Stimulated activated CD4-positive, alpha-beta T cell treated with anti-CD3 and anti-CD28 coated beads, Interleukin-12 subunit alpha, Interleukin-12 subunit beta, amount 100 ng/mL, for 4 hours (primary cell): ENCODE measurements at regions not wholly inside any gene's neighbourhood (a gene's known extent, or its start where the extent isn't known, plus 50 kb on each side); places are given as distances from the start of the nearest gene placed in this dataset.
"Not testable (repeated sequence)": the region's sequence is repeated elsewhere in the genome, so short reads cannot be mapped to it uniquely, and the experiment has no call there.

Experiments
- DNase-seq: peaks from one replicate; pipeline ENCODE4 v3.0.0-alpha.2; 2020

GRCh38 chr6:155628306-155628705, 172.7 kb upstream of the NOX3 start:
- peak; percentile 17 for DNase-seq

GRCh38 chr6:155627722-155628212, 172.1 kb upstream of the NOX3 start:
- not testable (repeated sequence) for DNase-seq

GRCh38 chr6:155623450-155624178, 168.0 kb upstream of the NOX3 start:
- no peak for DNase-seq

GRCh38 chr6:155614606-155615005, 159.0 kb upstream of the NOX3 start:
- DNase-seq: no peak

GRCh38 chr6:155611742-155612141, 156.1 kb upstream of the NOX3 start:
- DNase-seq: no peak

GRCh38 chr6:155604991-155605390, 149.4 kb upstream of the NOX3 start:
- DNase-seq: no peak

GRCh38 chr6:155599561-155599960, 143.9 kb upstream of the NOX3 start:
- no peak for DNase-seq

- DNase-seq: no peak
Observed at GRCh38 chr6:155599160-155599559, 143.5 kb upstream of the NOX3 start.

GRCh38 chr6:155595284-155595683, 139.6 kb upstream of the NOX3 start:
- DNase-seq: no peak

- DNase-seq: no peak
Observed at GRCh38 chr6:155591741-155592140, 136.1 kb upstream of the NOX3 start.

GRCh38 chr6:155589190-155589589, 133.6 kb upstream of the NOX3 start:
- DNase-seq: no peak

GRCh38 chr6:155587817-155588216, 132.2 kb upstream of the NOX3 start:
- DNase-seq: no peak

GRCh38 chr6:155586090-155586489, 130.5 kb upstream of the NOX3 start:
- no peak for DNase-seq

GRCh38 chr6:155584006-155584405, 128.4 kb upstream of the NOX3 start:
- DNase-seq: no peak

GRCh38 chr6:155582016-155582991, 126.7 kb upstream of the NOX3 start:
- no peak for DNase-seq

- no peak for DNase-seq
Observed at GRCh38 chr6:155580904-155581303, 125.3 kb upstream of the NOX3 start.

GRCh38 chr6:155578251-155578650, 122.6 kb upstream of the NOX3 start:
- DNase-seq: no peak

- no peak for DNase-seq
Observed at GRCh38 chr6:155561966-155562364, 106.3 kb upstream of the NOX3 start.

GRCh38 chr6:155561257-155561965, 105.8 kb upstream of the NOX3 start:
- DNase-seq: no peak

GRCh38 chr6:155549928-155550327, 94.3 kb upstream of the NOX3 start:
- no peak for DNase-seq

- DNase-seq: no peak
Observed at GRCh38 chr6:155549028-155549798, 93.6 kb upstream of the NOX3 start.

- no peak for DNase-seq
Observed at GRCh38 chr6:155548576-155548975, 92.9 kb upstream of the NOX3 start.
